Cerebellar nuclear complex (tissue), 1 donor: ENCODE measurements at regions not wholly inside any gene's neighbourhood (a gene's known extent, or its start where the extent isn't known, plus 50 kb on each side); places are given as distances from the start of the nearest gene placed in this dataset.

ENCODE experiments used
- DNase-seq, 2 experiments: peaks; one replicate each; lab custom pipeline; 2025; lab: John Stamatoyannopoulos, UW

DNA sequence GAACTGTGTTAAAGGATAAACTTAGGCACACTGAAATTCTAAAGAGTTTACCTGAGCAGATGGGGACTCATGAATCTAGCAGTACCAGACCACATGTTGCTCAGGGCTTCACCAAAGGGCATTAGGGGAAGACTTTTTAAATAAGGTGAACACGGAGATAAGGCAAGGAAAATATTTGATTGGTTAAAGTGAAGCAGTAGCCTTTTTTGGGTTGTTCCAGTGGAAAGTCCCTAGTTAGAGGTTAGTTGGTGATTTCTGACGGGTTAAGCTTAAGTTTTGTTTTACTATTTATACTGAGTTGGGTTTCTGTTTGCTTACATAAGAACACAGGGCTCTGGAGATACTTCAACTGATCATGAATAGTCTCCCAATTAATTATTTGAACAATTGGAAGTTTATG, 722.5 kb downstream of the SOCS6 start:
- no peak for DNase-seq

DNA sequence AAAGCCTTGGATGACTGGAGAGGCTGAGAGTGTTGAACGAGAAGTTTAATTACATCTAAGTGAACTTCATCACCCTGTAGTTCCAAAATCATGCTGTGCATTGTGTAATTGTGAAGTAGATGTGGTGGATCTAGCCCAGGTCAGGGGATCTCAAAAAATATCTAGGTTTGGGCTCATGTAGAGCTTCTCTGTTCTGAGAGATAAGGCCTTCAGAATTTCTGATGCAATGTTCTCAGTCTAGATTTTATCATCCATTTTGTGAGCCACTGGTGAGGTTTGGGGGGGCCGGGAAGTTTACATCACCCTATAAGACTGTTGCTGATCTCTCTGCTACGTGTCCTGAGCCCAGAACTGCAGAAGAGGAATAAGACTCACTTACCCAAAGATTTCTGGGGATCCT, 719.4 kb downstream of the SOCS6 start:
- no peak for DNase-seq

GRCh38 chr18:71001597-71001996, 712.8 kb downstream of the SOCS6 start:
- DNase-seq = no peak

- no peak for DNase-seq
Observed at GRCh38 chr18:70998490-70998889, 709.6 kb downstream of the SOCS6 start.

DNA sequence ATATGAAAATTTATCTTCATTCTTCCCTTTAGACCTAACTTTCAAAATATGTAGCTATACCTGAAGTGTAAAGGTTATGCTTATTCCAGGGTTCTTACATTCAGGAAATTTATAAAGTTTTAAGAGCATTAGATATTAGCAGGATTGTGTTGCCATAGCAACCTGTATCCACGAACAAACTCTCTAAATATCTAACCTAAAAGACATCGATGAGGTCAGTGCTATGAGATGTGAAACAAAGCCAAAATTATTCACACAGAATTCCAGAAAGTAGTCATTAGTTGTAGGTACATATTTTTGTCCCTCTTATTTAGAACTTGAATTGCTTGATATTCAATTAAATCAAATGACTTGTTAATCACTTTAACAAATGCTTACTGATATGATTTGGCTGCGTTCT, 705.3 kb downstream of the SOCS6 start:
- DNase-seq = no peak

DNA sequence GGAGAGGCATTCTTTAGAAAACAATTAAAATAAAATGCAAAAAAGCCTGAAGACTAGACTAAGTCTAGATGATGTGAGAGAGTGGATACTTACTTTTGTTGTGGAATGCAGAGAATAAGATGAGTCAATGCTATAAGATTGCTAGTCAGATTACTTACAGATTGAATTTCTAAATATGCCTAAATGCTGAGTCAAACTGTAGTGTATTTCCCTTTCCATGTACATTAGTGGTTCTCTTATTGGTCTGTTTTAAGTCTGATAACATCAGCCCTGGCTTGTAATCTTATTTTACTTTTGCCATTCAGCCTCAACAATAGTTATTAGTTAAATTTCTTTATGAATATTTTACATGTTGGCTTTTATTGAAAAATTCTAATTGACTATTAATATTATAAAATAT, 702.7 kb downstream of the SOCS6 start:
- no peak for DNase-seq

DNA sequence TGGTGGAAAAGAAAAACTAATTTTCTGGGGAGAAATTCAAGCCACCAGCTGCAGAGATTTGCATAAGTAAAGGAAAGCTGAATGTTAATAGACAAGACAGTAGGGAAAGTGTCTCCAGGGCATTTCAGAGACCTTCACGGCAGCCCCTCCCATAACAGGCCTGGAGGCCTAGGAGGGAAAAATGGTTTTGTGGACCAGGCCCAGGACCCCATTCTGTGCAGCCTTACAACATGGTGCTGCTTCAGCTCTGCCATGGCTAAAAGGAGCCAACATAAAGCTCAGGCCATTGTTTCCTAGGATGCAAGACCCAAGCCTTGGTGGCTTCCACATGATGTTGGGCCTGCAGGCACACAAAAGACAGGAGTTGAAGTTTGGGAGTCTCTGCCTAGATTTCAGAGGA, 697.1 kb downstream of the SOCS6 start:
- DNase-seq = no peak

GRCh38 chr18:70982292-70982691, 693.4 kb downstream of the SOCS6 start:
- no peak for DNase-seq

DNA sequence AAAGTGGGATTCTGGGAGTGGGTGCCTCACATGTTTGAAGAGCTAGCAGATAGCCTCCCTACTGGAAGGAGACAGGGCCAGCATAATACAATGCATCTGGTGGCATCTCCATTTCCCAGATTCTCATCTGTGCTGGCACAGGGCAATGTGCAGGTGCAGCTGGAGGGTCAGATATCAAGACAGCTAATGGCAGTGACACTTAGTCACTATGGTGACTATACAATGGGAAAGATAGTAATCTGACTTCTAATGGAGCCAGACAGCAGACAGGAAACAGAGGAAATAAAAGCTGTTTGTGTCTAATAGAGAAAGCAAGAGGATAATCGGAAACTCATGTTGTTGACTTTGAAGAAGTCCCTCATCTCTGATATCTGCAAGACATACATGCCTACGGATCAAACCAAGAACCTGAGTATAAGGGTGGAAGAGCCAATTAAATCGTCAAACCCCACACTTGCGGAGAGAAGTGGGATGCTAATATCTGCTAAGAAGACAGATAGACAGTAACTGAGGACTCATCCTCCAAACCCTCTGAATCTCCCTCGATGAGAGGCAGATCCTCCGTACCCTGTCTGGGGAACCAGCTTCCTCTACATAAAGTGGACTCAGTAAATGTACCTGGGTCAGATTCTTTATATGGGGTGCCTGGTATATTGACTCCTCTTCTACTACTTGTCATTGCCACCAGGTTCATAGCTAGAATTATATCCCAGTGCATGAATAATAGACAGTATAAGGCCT, 692.7 kb downstream of the SOCS6 start:
- no peak for DNase-seq

- no peak for DNase-seq
Observed at GRCh38 chr18:70973626-70974025, 684.8 kb downstream of the SOCS6 start.

- no peak for DNase-seq
Observed at GRCh38 chr18:70966419-70966818, 677.6 kb downstream of the SOCS6 start.

GRCh38 chr18:70961939-70962338, 673.1 kb downstream of the SOCS6 start:
- DNase-seq = no peak

DNA sequence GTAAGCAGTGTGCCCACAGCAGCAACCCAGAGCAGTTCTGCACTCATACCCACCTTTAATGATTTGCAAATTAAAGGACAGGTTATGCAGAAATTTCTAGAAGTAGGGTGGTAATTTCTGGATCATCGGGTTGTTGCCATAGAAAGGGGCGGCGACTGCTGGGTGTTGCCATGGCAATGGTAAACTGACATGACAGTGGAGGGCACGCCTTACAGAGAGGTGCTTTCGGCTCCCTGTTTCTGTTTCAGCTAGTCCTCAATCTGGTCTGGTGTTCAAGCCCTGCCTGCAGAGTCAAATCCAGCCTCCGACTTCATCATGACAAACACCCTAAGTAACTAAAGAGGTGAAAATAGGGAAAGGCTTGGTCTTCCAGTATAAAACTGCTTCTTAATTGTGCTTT, 667.7 kb downstream of the SOCS6 start:
- DNase-seq = no peak

GRCh38 chr18:70936160-70936559, 647.3 kb downstream of the SOCS6 start:
- no peak for DNase-seq

- no peak for DNase-seq
Observed at GRCh38 chr18:70931942-70932814, 643.3 kb downstream of the SOCS6 start.

GRCh38 chr18:70920840-70921374, 632.1 kb downstream of the SOCS6 start:
- DNase-seq = no peak

GRCh38 chr18:70907673-70908072, 618.8 kb downstream of the SOCS6 start:
- peak in 1 of 2 experiments; percentile 31 for DNase-seq

- DNase-seq = no peak
Observed at GRCh38 chr18:70892381-70892780, 603.5 kb downstream of the SOCS6 start.

GRCh38 chr18:70870292-70870691, 581.4 kb downstream of the SOCS6 start:
- no peak for DNase-seq

GRCh38 chr18:70848329-70848728, 559.5 kb downstream of the SOCS6 start:
- no peak for DNase-seq

- DNase-seq = no peak
Observed at GRCh38 chr18:70840649-70841048, 551.8 kb downstream of the SOCS6 start.

- no peak for DNase-seq
Observed at GRCh38 chr18:70827632-70828031, 538.8 kb downstream of the SOCS6 start.

DNA sequence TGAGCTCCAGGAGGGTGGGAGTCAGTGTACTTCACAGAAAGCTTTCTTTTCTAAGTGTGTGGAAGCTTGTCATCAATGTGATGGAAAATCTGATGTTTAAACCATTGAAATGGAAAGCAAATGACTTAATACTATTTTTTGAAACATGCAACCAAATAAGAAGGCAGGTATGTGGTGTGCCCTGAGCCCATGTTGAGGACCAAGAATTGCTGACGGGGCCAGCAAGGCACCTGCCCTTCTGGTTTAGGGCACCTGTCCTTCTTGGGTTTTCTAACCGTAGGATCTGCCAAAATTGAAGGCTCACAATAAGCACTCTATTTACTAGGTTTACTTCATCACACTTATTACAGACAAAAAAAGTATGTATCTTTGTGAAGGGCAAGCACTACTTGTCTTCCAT, 537.7 kb downstream of the SOCS6 start:
- no peak for DNase-seq
